Stimulated activated CD4-positive, alpha-beta T cell treated with anti-CD3 and anti-CD28 coated beads, Interleukin-2, amount 100 ng/mL, for 24 hours (primary cell): ENCODE measurements at regions not wholly inside any gene's neighbourhood (a gene's known extent, or its start where the extent isn't known, plus 50 kb on each side); places are given as distances from the start of the nearest gene placed in this dataset.

Experiments
- DNase-seq, 2 donors: peaks; one replicate each; pipeline ENCODE4 v3.0.0-alpha.2; 2020

DNA sequence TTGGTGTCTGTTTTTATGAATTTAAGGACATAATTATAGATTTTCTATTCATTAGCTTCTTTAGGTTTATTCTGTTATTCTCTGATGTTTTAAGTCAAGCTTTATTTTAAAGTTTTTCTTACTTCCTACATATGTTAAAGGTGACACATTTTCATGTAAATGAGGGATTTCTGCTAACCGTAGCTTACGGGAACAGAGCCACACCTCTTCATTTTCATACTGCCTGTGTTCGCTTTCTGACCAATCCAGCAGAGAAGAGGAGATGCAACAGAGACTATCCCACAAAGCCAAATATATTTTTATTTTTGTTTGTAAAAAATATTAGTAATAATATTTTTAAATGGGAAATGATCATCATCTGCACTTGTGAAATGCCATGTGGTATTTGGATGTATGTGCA, 774.1 kb downstream of the BRD1 start:
- DNase-seq: no peak

DNA sequence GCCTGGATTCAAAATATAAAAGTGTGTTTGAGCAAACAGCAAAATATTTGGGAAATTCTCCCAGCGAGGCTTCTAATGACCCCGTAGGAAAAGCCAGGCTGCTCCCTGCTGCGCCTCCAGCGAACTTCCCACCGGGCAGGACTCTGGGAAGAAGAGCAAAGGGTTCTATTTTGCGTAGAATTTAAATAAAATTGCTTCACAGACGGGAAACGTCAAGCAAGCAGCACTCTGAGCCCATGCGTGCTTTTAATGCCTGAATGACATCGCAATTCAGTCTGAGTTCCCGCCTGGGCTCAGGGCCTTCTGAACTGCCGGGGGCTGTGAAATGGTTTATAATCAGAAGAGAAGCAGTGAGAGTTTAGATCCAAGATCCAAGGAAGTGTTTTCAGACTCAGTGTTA, 775.1 kb downstream of the BRD1 start:
- no peak for DNase-seq

DNA sequence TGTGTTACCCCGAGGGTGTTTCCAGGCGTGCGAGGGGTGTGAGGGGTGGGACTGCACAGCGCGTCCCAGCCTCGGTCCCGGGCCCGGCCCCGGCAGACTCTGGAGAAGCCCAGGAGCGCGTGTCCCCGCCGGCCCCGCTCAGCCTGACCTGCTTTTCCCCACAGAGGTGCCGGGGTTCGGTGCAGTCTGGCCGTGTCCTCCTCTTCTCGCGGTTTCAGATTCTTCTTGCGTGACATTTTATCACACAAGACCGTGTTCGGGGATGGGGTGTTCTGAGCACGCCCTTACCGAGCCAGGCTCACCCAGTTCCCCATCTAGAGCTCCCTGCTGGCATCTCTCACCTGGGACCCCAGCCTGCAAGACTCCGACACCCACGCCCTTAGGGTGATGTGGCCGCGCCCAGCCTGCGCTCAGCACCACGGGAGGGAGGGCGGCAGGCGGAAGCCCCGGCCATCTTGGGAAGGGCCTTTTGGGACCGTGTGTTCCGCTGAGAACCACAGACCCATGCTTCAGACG, 775.6 kb downstream of the BRD1 start:
- peak; percentile 22 to 41 for DNase-seq

DNA sequence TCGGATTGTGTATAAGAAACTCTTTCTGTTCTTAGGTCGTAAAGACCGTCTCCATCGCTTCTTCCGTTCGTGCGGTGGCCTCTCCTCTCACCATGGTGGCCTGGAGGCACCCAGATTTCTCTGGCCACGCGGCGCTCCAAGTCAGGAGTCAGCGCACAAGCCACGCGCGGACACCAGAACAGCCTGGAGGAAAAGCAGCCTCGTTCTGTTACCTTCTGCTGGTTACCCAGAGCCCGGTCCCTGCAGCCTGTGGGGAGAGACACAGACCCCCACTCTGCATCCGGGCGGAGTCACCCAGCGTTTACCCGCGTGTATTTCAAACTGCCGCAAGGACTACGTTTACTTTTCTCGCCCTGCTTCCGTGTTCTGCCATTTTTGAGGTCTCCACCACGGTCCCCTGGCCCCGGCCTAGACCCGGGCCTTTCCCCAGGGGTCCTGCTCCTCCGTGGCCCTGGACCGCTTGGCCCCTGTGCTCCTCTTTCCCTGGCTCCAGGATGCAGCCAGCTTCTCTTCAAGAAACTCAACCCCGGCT, 776.1 kb downstream of the BRD1 start:
- no peak for DNase-seq

DNA sequence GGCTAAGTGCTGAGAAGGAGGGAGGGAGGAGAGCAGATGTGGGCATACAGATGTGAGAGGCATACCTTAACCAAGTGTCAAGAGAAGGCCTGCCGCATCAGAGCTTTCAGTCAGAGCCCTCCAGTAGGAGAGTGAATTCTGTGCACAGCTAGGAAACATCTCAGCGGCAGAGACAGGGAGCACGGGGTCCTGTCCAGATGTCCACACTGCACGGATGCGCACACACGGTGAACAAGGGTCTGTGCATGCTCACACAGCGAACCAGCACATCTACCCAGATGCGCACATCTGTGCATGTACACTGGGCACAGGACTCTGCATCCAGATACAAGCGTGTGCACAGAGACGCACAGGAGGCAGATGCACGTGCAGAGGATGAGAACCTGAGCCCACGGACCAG, 778.0 kb downstream of the BRD1 start:
- no peak for DNase-seq

- no peak for DNase-seq
Observed at GRCh38 chr22:49048591-49048990, 779.1 kb downstream of the BRD1 start.

DNA sequence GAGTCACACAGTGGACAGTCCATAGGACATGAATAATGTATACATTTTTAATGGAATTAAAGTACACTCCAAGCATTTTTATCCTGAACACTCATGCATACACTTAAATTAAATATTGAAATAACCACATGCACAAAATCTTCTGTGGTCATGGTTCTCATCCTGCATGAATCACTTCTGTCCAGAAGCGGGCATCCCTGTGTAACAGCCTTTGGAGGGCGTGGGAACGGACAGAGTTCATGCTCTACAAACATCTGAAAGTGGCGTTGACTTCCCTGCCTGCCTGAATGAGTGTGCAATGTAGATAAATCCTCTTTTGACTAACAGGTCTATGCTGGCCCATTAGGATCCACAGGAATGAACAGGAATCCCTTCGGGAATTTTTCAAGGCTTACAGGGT, 780.2 kb downstream of the BRD1 start:
- DNase-seq: no peak

GRCh38 chr22:49046546-49047361, 780.9 kb downstream of the BRD1 start:
- peak; percentile 25 to 58 for DNase-seq

DNA sequence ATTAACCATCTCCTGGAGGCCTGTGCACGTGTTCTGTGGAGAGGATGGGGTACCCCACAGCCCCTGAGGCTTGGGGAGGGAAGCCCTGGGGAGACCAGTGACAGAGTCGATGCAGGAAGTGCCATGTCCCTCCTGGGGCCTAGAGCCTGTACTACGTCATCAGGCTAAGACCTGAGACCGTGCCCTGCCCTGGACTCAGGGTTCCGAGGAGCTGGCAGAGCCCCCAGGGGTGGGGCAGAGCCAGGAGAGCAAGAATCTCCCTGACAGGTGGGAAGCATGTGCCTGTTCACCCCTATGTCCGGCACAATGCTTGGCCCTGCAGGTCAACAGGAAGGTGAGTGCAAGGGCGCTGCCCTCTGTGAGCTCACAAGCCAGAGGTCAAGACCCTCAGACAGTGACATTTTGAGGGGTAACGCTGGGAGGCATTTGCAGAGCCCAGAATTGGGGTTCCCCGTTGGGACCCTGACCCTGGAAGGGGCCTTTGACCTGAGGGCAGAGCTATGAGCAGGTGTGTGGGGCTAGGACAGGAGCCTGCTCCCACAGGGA, 781.6 kb downstream of the BRD1 start:
- DNase-seq: no peak

GRCh38 chr22:49045276-49045675, 782.4 kb downstream of the BRD1 start:
- no peak for DNase-seq

- DNase-seq: no peak
Observed at GRCh38 chr22:49044776-49045175, 782.9 kb downstream of the BRD1 start.

GRCh38 chr22:49044091-49044490, 783.6 kb downstream of the BRD1 start:
- DNase-seq: no peak

- DNase-seq: no peak
Observed at GRCh38 chr22:49042877-49043859, 784.5 kb downstream of the BRD1 start.

DNA sequence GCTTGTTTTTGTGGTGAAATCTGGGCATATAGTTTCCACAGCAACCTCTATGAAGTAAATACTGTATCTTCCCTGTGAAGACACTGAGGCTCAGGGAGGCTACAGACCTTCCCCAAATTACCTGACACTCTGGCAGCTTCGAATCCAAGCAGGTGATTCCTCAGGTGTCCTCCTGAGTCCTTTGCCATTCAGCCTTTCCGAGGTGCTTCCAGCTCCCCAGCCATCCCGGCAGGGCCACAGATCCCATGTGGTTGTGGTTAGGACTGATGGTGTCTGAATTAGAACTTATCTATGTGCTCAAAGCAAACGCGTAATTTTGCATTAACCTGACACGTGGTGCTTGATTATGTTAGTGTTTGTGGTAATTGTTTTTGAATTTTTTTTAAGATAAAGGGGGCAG, 785.6 kb downstream of the BRD1 start:
- no peak for DNase-seq

GRCh38 chr22:49040754-49041467, 786.8 kb downstream of the BRD1 start:
- DNase-seq: no peak

DNA sequence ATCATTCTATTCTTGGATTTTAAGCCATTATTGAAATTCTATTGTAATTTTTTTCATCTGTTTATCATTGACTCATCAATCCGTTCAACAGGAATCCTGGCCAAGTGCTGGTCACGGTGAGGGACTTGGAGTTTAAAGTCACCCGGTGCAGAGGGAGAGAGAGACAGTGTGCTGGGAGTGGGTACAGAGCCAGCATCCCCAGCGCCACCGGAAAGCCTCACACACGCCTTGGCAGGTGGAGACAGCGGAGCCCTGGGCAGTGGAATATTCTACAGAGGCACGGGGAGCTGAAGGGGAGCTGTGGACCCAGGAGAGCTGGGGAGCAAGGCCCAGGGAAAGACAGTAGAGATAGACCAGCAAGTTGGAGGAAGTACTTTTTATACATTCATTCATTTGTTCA, 787.6 kb downstream of the BRD1 start:
- no peak for DNase-seq

GRCh38 chr22:49039625-49040024, 788.0 kb downstream of the BRD1 start:
- DNase-seq: no peak

DNA sequence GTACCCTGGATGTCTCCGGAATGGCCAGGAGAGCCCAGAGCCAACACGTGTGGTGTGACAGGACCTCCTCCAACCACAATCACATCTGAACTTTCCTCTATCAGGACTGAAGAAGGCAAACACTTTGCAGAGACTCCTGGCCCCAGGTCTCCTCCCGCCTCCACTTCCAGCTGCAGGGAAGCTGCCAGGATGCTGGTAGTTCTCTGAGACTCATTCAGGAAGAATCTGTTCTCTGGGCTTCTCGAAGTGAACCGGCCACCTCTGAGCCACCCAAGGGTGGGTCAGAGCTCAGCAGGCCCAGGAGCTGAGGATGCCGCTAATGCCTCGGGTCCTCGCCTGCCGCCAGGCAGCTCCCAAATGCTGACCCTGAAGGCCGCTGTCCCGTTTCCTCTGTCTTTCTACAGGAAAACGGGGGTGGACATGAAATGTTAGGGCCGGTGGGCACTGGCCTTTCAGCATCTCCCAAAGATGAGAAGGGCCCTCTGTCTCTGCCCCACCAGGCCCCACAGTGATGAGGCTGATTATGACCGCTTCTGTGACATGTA, 789.9 kb downstream of the BRD1 start:
- no peak for DNase-seq

- DNase-seq: no peak
Observed at GRCh38 chr22:49036513-49036912, 791.2 kb downstream of the BRD1 start.

DNA sequence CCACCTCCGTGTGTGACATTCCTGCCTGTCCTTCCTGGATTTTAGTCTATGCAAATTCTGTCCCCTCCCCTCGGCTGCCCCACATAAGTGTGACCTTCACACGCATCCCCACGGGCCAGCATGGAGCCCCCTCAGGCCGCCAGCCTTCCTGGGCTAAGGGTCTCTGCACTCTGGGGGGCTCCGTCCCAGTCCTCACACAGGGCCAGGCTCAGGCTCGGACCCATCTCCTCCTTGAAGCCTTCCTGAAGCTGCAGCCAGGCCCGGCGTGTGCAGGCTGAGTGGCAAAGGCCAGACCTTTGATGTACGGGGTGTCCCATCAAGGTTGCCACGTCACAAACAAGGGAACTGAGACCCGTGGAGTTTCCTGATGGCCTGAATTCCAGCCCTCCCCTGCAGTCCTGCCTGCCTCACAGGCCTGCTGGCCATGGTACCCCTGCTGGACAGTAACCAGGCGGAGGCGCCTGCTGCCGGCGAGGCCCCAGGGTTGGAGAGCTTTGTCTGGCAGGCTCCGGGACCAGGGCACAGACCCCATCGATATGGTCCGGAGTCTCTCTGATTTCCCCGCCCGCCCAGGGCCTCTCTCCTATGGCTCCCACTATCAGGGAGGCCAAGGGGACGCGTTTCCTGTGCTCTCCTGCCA, 791.7 kb downstream of the BRD1 start:
- no peak for DNase-seq
